ENCODE measurements at regions not wholly inside any gene's neighbourhood (a gene's known extent, or its start where the extent isn't known, plus 50 kb on each side); places are given as distances from the start of the nearest gene placed in this dataset.

- TF ChIP-seq POLR2AphosphoS5 (IDR thresholded peaks at IDR 0.05; ENCODE audit: low read depth, low read length), result no peak
- no peak for TF ChIP-seq EZH2phosphoT487 (IDR thresholded peaks at IDR 0.05; ENCODE audit: borderline replicate concordance, low read depth)
- no peak for TF ChIP-seq RAD21 (IDR thresholded peaks at IDR 0.05; ENCODE audit: low read length)
- TF ChIP-seq, protein P1, sequence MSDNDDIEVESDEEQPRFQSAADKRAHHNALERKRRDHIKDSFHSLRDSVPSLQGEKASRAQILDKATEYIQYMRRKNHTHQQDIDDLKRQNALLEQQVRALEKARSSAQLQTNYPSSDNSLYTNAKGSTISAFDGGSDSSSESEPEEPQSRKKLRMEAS (IDR thresholded peaks at IDR 0.05; ENCODE audit: low read depth), result no peak
- TF ChIP-seq, protein P2, sequence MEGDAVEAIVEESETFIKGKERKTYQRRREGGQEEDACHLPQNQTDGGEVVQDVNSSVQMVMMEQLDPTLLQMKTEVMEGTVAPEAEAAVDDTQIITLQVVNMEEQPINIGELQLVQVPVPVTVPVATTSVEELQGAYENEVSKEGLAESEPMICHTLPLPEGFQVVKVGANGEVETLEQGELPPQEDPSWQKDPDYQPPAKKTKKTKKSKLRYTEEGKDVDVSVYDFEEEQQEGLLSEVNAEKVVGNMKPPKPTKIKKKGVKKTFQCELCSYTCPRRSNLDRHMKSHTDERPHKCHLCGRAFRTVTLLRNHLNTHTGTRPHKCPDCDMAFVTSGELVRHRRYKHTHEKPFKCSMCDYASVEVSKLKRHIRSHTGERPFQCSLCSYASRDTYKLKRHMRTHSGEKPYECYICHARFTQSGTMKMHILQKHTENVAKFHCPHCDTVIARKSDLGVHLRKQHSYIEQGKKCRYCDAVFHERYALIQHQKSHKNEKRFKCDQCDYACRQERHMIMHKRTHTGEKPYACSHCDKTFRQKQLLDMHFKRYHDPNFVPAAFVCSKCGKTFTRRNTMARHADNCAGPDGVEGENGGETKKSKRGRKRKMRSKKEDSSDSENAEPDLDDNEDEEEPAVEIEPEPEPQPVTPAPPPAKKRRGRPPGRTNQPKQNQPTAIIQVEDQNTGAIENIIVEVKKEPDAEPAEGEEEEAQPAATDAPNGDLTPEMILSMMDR (IDR thresholded peaks at IDR 0.05), result no peak
- TF ChIP-seq FOSL2 (IDR thresholded peaks at IDR 0.05; ENCODE audit: borderline replicate concordance, low read depth), result no peak
- no peak for TF ChIP-seq TAF1 (IDR thresholded peaks at IDR 0.05; ENCODE audit: borderline replicate concordance, low read depth, low read length)
- TF ChIP-seq EP300 (IDR thresholded peaks at IDR 0.05; ENCODE audit: borderline replicate concordance in 1 of 2, low read depth in 1 of 2, low read length in 1 of 2), result no peak
- TF ChIP-seq MXI1 (IDR thresholded peaks at IDR 0.05; ENCODE audit: low read depth, low read length), result no peak
Observed at GRCh38 chr3:166900866-166901577, 479.1 kb downstream of the ZBBX start.
